HG03342 (cell line): ENCODE measurements at regions not wholly inside any gene's neighbourhood (a gene's known extent, or its start where the extent isn't known, plus 50 kb on each side); places are given as distances from the start of the nearest gene placed in this dataset.
"Not testable (repeated sequence)": the region's sequence is repeated elsewhere in the genome, so short reads cannot be mapped to it uniquely, and the experiment has no call there.

Experiments
- ATAC-seq: cut with Tn5 transposase; IDR thresholded peaks from one replicate; pipeline ENCODE4 v1.9.1; 2021; ENCODE audit warnings: mild to moderate bottlenecking, moderate library complexity; ENCODE audit not compliant: unreplicated experiment

DNA sequence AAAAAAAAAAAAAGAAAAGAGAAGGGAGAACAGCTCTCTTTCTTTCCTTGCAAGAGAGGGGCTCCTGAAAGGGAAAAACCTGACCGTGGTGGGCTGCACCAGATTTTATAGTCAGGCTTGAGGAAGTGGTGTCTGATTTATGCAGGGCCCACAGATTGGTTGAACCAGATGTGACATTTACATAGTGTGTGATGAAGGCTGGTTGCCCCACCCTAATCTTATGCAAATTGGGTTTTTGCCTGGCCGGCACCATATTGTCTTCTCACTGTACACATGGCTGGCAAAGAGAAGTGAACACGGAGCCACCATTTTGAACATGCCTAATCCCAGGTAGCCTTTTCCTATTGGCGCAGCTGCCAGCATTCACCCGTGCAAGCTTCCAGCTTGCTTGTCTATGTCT, 154.4 kb downstream of the OXSM start:
- ATAC-seq: no peak

DNA sequence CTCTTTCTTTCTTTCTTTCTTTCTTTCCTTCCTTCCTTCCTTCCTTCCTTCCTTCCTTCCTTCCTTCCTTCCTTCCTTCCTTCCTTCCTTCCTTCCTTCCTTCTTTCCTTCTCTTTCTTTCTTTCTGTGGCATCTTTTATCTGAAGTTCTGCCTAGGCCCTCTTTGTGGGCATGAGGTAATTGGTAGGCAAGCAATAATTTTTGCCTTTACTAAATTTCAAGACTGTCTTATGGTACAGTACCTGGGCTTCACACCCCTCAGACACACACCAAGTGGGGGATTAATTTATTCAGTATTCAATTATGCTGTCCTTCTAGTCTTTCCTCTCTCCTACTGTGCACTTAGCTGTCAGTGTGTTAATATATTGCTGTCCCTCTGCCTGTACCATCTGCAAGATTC, 155.5 kb downstream of the OXSM start:
- no peak for ATAC-seq

DNA sequence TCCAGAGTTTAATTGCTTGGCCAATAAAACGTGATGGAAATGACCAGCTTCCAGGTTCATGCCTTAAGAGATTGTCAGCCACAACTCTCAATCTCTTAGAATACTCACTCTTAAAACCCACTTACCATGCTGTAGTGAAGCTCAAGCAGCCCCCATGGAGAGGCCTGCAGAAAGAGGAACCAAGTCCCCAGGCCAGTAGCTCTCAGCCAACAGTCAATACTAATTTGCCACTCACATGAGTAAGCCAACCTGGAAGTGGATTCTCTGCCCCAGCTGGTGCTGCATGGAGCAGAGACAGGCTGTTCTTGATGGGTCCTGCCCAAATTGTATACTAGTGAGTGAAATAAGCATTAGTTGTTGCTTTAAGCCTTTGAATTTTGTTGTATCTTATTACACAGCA, 155.9 kb downstream of the OXSM start:
- ATAC-seq: no peak

GRCh38 chr3:25952133-25952532, 162.2 kb downstream of the OXSM start:
- ATAC-seq: no peak

DNA sequence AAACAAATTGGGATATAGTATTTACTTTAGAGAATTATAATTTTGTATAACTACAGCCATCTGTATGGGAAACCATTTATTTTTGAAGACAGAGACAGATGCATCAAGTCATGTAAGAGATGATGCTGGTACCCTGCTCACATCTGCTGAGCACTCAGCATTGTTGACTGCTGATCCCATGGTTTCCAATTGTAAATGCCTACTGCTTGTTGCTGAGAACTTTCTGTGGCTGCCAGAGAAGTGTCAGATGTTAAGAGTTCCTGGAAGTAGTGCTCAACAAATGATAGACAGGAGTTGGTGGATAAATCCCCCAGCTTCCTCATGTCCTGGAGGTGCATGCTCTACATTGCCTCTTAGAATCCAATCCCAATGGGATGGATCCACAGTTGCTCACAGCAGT, 167.1 kb downstream of the OXSM start:
- no peak for ATAC-seq

DNA sequence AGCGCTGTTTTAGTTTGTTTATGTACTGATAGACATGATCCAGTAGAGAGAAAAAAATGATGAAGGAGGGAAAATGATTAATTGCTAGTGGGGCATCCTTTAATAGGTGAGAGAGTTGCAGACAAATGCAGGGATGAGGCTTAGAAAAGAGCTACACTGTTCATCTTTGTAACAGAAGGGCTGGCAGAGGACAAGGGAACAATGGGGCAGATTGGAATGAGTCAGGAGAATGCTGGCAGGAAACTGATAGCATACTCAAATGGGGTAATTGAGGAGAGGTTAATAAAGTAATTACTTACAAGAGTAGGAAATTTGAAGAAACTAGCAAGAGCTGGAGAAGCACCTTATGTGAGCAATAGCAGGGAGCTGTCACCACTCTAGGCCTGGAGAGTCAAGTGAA, 170.9 kb downstream of the OXSM start:
- ATAC-seq: no peak

DNA sequence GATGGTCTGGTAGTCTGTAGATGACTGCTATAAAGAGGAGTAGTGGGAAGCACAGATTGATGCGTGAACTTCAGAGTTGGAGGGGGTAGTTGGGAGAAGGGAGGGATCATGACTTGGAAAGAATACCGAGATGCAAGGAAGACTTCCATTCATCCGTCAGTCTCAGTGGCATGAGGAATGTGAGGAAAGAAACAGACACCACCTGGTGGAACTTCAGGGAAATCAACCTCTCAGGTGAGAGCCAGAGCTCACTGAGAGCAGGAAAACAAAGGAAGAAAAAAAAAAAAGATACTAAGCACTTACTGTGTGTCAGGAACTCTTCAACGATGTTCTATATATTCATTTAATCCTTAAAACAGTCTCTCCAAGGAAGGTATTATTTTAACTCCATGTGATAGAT, 172.4 kb downstream of the OXSM start:
- no peak for ATAC-seq

GRCh38 chr3:25964141-25964540, 174.3 kb downstream of the OXSM start:
- no peak for ATAC-seq

DNA sequence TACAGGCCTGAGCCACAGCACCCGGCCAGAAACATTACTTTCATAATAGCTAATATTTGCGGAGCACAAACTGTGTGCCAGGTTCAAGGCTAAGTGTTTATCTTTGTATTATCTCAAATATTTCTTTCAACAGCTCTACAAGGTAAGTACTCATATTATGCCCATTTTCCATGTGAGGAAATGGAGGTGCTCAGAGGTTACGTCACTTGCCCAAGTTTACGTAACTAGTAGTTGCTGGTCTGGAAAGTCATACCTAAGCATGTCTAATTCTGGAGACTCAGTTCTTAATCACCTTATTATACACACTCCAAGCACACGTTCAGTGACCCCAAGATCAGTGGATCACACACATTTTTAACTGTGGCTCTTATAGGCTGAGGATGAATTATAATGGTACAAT, 177.5 kb downstream of the OXSM start:
- no peak for ATAC-seq

DNA sequence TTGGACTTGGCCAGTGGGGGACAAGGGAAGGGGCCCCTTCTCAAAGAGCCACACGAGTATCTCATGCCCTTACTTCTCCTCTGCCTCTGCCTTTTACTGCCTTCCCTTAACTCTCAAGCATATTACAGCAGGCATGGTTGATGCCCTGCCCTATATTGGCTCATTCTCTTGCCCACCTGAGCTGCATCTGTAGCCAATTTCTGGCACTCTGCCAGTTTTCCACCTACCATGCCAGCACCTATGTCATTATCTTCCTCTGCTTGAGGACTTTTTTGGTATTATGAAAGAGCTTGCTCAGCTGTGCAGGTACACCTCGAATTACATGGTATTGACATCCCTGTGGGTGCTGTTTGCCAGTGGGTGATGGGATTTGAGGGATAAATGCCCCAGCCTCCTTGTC, 181.8 kb downstream of the OXSM start:
- ATAC-seq: no peak

DNA sequence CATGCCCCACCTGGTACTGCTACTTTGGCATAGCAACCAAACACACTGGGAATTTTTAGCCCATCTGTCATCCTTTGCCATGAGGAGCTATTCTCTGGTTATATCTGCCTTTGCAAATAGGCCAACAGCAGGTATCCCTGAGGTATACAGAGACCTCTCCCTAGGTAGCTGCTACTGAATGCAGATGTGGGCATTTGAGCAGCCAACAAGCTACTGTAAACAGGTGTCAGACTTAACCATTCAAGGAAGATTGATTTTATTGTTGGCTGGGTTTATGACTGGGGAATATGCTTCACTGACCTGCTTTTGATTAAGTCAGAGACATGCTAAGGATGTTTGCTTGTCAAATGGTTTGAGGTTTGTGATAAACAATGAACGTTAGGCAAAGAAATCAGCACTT, 183.2 kb downstream of the OXSM start:
- ATAC-seq: no peak

- no peak for ATAC-seq
Measured at GRCh38 chr3:25982756-25983155, 192.9 kb downstream of the OXSM start.

DNA sequence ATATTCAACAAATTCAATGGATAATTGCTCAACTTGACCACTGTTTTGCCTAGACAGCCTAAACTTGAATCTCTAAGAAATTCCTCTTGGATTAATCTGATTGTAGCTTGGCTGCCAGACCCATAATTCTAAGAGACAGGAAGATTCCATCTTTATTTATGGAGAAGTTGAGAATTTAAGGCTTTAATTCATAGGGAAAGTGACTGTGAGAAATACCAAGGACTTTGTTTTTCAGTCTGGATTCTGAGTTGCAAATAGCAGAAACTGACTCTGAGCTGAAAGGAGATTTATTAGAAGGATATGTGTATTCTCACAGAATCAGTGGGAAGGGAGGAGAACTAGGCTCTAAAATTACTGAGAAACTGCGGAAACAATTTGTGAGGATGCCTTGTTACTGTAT, 195.7 kb downstream of the OXSM start:
- ATAC-seq: no peak

- ATAC-seq: no peak
Measured at GRCh38 chr3:25992606-25993005, 202.7 kb downstream of the OXSM start.

DNA sequence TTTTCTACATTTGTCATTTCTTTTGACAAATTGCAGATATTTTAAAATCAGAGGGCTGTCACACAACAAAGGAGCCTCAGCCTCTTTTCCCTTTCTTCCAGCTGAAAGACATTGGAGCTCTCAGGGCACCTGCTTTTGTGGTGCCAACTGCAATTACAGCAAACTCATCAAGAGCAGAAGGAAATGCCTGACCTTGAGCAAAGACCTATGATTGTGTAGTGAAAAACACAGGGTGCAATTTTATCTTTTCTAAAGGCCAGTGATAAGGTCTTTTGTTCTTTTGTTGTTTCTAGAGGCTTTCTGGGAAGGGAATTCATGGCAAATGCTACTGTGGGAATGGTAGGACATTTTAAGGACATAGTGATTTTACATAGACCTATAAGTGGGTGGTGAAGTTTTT, 214.3 kb downstream of the OXSM start:
- no peak for ATAC-seq

- ATAC-seq: no peak
Measured at GRCh38 chr3:26011276-26011675, 221.4 kb downstream of the OXSM start.

DNA sequence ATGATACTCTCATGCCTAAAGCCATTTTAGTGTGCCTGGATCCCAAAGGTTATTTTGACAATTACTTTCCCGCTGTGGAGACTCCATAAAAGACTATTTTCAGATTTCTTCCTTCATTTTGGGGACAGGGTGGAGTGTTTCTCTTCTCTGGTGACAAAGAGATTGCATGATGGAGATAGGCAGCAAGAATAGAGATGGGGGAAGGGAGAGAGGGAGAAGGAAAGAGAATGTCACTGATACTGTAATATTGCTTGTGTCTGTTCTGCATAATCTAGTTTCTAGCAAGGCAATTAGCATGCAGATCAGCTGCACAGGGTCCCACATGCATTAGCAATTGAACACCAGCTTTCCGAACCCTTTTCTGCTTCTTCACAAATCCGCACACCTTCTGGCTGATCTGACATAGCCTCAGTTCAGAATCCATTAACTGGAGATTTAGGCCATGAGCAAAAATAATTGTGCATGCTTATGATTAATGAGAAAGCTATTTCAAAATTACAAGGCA, 222.4 kb downstream of the OXSM start:
- no peak for ATAC-seq

GRCh38 chr3:26015752-26016151, 225.9 kb downstream of the OXSM start:
- no peak for ATAC-seq

GRCh38 chr3:26018889-26019288, 229.0 kb downstream of the OXSM start:
- no peak for ATAC-seq

DNA sequence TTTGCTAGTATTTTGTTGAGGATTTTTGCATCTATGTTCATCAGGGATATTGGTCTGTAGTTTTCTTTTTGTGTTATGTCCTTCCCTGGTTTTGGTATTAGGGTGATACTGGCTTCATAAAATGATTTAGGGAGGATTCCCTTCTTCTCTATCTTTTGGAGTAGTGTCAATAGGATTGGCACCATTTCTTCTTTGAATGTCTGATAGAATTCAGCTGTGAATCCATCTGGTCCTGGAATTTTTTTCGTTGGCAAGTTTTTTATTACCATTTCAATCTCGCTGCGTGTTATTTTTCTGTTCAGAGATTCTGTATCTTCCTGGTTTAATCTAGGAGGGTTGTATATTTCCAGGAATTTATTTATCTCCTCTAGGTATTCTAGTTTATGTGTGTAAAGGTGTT, 234.3 kb downstream of the OXSM start:
- ATAC-seq: not testable (repeated sequence)

DNA sequence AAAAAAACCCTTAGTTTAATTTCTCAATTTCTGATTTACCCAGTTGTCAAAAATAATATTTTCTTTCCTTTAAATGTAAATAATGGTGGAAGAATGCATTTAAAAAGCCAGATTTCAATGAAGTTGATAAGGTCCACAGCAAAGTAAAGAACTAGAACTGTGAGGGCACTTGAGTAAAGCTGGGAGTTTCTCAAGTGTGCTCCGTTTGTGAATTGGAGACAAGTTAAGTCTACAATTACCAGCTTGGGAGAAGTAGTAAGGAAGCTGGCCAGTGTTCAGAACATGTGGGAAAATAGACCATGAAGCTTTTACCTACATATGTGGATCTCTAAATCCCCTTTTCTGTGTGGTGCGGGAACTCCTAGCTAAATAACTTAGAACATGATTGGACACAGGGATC, 239.4 kb downstream of the OXSM start:
- no peak for ATAC-seq

GRCh38 chr3:26042126-26042525, 252.2 kb downstream of the OXSM start:
- ATAC-seq: not testable (repeated sequence)

GRCh38 chr3:26049951-26050350, 260.1 kb downstream of the OXSM start:
- ATAC-seq: no peak

DNA sequence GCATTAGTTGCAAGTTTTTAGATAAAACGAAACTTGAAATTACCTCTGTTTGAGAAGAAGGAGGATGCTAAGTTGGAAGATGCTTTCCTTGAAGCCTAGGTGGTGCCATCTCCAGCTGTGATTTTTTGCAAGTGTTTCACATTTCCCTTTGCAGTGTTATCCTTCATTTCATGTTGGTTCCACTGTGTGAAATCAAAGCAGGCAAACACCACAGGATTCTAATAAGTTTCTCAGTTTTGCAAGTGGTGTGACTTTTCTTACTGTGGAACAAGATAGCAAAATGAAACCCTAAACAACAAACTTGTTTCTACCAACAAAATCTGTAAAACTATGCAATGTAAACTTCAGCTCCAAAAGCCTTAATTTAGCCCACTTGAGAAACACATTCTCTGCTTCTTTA, 260.9 kb downstream of the OXSM start:
- no peak for ATAC-seq
